GM18519 (cell line): ENCODE measurements at regions not wholly inside any gene's neighbourhood (a gene's known extent, or its start where the extent isn't known, plus 50 kb on each side); places are given as distances from the start of the nearest gene placed in this dataset.

Experiments used
- ATAC-seq: cut with Tn5 transposase; IDR thresholded peaks from one replicate; pipeline ENCODE4 v1.9.1; 2021; ENCODE audit warnings: mild to moderate bottlenecking, moderate library complexity; ENCODE audit not compliant: unreplicated experiment, low FRiP score

DNA sequence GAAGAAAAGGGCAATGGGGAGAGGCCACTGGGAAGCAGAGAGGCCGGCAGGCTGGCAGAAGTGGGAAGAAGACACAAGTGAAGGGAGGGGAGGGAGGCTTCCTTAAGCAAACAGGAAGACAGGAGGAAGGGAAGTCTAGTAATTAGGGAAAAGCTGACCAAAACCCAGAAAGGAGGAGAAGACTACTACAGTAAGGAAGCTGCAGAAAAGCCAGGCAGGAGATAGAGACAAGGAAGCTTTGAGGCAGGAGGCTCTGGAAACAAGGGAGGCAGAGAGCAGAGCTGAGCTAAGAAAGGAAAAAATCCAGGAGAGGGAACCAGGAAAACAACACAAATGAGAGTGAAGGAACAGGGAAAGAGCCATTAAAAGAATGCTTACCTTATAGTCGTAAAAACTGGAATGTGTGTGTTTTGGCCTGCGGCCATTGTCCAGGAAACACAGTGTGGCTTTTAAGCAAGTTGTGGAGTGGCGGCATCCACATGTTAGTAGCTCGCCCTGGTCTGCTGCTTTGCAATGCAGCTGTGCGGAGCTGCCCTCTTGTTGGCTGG lies 317.1 kb upstream of the CLINT1 start:
- ATAC-seq = no peak

DNA sequence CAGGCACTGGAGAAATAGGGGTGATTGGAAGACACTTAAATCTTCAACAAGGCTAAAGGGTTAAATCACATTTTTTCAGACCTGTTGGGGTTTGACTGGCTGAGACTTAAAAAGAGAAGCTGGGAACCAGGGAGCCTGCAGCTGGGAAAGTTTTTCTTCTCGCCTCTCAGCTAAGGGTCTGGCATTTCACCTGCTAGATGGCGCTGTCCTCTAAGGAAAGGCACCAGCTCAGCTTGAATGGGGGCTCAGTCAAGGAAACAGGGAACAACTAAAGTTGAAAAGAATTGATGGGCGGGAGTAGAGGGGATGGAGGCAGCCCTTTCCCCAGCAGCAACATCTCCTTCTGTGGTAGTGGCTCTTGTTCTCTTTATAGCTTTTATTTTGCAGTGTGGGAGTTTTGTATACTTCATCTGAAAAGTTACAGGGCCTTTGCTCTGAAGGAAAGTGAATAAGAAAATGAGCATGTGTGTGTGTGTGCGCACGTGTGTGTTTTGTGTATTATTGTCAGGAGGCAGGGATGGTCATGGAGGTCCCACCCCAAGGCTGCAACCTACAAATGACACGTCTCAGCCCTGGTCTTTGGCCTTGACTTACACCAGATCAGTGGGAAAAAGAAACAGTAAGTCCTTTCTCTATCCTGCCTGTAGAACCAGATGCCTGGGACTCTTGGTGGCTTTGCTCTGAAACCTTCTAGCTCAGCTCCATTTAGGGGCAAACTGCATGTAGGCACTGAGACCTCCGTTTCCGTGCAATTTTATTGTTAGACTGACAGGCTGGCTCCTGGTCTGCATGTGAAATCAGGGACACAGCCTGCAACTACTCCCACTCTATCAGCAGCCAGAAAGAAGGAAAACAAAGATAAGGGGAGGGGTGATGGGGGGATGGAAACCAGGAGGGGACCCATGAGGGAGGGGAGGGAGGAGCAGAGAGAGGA lies 316.2 kb upstream of the CLINT1 start:
- no peak for ATAC-seq

DNA sequence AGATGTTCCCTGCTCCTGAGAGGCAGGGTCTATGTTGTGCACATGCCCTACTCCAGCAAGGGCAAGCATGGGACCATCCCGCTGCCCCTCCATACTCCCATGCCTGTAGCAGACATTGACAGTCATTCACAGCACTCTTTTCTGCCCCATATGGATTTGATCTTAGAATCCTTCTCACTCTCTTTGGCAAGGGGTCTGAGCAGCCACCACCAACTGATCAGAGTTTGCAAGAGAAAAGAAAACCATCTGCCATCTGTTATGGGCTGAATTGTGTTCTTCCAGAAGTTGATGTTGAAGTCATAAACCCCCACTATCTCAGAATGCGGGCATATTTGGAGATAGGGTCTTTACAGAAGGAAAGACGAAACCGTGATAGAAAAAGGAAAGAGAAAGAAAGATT lies 315.1 kb upstream of the CLINT1 start:
- ATAC-seq = no peak

DNA sequence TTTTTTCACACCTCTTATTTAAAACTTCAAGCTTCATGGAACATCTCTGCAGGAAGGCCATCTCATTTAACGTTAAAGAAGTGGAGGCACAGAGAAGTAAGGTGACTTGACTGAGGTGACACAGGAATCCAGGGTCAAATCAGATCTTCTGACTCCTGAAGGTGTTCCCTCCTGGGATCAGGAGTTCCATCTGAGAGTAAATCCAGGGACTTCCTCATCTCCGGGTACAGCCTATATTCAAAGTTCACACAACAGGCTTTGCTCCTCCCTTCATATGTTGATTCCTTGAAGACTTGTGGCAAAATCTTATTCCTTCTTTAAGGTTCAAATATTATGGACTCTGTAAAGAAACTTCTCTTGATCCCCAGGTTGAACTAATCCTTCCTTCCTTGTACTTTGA lies 313.1 kb upstream of the CLINT1 start:
- ATAC-seq = no peak

DNA sequence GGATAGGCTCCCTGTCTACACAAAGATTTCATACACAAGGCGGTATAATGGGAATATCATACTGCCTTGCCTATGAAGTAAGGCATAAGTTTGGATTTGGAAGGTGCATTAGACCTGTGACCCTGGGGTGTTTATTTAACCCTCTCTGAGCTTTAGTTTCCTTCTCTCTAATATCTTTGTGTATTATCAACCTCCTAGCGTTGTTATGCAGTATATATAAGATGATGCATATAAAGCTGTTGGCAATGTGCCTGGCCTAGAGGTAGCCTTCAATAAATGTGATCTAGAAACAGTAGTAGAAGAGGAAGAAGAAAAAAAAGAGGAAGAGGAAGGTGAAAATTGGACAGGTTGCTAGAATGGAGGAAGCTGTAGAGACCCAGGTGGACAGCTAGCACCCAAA lies 311.6 kb upstream of the CLINT1 start:
- no peak for ATAC-seq

DNA sequence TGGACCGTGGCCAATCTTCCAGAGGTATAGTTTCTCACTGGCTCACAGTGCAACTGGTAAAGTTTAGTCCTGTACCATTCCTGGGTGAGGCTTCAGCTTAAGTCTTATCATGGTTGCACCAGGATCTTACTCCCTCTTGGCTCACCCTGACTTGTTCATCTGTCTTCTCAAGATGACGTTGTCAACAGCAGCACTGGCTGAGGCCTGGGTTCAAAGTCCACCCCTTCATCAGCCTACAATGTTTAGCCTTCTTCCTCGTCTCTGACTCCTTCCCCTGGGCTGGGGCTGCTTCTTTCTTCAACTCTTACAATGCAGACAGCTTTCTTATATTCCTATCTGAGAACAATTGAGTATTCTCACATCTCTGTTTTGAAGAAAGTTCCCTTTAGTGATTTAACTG lies 311.1 kb upstream of the CLINT1 start:
- no peak for ATAC-seq

DNA sequence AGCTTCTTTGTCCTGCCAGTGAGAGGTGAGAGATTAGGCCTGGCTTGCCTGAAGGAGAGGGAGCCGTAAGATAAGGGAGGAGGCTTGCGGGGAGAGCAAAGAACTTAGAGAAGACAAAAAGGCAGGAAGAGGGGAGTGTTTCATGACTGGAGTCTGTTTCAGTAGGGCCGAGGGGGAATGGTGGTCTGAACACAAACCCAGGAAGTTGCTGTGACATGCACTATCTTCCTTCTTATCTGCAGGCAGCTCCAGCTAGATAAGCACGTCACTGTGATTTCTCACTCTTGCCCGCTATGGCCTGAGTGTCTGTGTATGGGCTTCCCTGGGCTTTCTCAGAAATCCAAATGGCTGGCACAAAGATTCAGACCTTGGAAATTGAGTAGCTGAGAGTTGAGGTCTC lies 307.5 kb upstream of the CLINT1 start:
- no peak for ATAC-seq

DNA sequence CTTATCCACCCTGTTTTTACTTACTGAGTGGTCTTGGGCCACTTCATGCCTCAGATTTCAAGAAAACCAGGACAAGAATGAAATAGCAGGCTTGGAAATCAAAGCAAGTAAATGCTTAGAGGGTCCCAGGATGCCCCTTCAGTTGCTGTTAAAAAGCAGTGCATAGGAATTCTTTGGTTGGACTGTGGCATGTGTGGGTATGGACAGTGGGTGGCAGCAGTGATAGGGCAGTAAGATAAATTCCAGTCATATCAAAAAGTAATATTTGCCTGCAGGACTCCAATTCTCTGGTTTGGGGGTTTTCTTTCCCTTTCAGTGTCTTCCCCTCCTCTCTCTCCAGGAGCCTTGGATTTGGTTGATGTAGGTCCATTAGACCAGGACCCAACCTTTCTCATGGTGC lies 306.7 kb upstream of the CLINT1 start:
- ATAC-seq = no peak

DNA sequence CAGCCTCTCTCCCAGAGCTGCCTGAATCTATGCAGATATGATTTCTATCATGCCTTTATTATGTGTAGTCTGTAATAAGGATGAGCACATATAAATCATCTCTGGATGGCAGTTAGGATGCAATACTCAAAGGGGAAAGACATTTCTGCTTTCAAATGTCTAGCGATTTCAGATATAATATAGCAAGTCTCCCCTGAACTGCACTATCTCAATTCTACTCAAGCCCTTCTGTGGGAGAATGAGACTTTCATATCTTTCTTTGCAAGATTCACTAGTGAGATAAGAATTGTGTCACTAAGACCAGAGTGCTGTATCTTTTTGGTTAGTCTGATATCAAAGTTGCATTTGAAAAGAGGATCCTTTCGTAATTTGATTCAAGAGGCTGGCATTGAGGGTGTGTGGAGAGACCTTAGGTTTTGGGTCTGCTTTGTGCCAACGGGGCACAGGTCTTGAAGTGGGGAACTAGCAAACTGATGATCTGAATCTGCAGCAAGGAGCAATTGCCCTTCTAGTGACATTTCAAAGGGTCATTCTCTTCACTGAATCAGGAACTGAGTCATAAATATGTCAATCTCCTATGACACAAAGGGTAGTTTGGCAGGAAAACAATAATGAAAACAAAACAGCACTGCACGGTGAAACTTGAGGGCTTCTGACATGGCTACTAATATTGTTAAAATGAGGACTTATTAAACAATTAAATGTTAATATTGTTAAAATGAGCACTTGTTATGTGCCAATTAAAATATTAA lies 305.5 kb upstream of the CLINT1 start:
- no peak for ATAC-seq

DNA sequence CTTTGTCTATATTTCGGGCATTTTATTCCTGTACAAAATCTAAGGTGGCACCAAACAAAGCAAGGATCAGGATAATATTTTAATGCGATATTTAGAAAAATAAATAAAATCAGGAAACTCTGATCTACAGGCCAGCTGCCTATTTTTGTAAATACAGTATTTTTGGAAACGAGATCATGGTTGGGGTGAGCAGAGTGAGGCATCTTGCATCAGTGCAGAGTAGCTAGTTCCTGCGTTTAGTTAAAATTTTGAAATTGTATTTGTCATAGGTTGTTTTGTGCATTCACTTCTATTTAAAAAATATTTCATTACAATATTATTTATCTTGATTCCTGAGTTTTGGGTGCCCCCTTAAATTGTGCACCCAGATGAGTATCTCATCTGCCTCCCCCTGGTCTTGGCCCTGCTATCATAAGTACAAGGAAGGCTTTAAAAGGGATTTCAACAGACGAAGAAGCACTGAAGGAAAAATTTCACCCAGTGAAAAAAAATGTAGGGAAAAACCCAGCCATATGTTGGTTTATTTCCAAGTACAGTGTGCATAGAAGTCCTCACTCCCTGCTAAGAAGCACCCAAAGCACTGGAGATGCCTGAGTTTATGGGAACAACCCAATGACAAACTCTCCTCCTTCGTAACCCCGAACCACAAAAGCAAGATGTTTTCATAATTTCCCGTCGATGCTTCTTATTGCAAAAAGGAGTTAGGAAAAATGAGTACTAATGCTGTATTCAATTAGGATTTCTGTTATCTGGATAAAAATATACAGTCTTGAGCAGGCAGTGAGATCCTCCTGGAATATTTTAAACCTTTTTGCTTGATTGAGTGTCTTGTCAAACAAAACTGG lies 304.7 kb upstream of the CLINT1 start:
- no peak for ATAC-seq

DNA sequence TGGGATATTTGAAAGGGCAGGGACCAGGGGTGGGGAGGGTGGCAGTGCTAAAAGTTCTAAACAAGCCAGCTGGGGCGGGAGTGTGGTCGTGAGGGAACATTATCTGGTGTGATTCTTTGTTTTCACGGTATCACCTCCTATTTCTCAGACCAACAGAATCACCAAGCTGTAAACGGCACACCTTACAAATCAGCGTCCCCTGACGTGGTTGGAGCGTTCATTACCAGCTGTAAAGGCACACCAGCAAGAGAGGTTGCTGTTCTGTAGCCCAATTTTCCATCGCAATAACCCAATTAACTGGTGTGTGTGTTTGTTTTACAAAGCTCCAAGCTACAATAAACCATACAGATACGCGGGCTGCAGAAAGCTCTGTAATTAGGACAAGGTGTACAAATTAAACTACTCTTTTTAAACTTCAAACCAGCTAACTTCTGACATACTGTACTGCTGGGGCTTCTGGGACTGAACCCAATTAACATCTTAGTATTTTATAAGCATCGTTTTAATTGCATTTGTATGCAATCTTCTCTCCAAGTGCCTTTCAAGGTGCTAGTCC lies 303.6 kb upstream of the CLINT1 start:
- ATAC-seq = no peak

DNA sequence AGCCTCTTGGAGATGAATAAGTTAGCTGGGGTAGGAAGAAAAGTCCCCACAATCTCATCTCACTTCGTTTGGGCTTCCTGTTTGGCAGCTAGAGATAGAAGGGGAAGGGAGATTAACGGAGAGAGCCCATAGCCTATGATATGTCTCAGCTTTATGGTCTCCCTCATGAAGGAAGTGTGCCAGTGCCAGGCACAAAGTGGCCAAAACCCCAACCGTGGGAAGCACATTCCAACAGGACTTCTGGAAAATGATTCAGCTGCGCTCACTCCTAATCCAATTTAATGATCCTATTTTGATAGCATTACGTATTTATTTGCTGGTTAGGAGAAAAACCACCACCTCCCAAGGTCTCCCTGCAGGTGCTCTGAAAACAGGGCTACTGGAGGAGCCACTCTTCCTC lies 303.1 kb upstream of the CLINT1 start:
- no peak for ATAC-seq

DNA sequence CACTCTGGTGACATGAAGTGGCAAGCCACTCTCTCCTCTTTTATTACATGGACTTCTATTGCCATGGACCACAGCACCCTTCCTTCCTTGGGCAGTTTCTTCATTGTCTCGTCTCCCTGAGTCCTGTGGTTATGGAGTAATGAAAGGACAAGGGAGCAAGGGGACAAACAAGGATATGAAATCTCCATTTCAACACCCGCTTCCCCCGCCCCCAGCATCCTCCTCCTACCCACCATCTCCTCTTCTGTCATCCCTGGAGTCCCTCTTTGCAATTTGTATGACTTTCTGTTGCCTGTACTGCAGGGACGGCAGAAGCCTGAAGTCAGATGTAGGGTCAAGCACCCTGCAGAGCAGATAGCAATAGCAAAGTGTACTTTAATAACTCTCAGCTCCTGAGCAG lies 300.7 kb upstream of the CLINT1 start:
- no peak for ATAC-seq

DNA sequence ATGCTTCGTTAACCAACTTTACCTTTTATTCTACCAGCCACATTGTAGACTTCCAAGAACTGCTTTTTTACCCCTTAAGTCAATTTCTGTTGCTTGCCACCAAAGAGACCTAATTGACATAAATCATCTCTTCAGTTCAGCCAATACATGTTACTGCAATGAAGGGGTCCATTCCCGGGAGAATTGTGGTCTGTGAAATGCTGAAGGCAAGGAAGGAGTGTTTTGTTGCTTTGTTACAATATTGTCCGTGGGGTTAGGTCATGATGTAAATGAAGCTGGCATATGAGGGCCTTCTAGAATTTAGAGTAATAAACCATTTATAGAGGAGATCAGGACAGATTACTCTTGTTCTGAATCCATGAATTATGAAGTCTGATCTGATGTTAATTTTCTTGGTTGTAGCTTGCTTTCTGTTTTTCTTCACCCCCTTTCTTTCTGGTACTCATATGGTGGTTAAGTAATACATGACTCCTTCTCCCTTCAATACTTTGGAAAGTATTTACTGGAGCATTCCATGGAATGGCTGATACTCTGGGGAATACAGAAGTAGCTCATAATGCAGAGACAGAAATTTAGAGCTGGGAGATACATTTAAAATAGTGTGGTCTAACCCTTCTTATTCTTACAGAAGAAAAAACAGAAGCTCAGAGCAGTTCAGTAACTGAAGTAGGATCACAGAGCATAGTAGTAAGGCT lies 297.0 kb upstream of the CLINT1 start:
- no peak for ATAC-seq

DNA sequence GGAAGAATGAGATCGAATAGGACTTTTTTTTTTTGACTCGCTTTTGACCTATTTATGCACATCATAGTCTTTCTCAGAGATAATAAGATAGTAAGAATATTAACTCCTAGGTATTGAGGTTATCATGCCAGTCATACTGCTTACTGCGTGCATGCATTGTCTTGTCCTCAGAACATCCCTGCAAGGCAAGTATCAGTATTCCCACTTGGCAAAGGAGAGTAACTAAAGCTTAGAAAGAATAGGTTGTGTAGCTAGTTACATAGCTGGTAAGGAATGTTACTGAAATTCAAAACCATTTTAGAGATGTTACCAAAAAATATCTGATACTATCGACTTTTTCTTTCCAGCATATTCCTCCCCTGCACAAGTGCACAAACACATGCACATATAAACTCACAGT lies 296.1 kb upstream of the CLINT1 start:
- ATAC-seq = no peak

DNA sequence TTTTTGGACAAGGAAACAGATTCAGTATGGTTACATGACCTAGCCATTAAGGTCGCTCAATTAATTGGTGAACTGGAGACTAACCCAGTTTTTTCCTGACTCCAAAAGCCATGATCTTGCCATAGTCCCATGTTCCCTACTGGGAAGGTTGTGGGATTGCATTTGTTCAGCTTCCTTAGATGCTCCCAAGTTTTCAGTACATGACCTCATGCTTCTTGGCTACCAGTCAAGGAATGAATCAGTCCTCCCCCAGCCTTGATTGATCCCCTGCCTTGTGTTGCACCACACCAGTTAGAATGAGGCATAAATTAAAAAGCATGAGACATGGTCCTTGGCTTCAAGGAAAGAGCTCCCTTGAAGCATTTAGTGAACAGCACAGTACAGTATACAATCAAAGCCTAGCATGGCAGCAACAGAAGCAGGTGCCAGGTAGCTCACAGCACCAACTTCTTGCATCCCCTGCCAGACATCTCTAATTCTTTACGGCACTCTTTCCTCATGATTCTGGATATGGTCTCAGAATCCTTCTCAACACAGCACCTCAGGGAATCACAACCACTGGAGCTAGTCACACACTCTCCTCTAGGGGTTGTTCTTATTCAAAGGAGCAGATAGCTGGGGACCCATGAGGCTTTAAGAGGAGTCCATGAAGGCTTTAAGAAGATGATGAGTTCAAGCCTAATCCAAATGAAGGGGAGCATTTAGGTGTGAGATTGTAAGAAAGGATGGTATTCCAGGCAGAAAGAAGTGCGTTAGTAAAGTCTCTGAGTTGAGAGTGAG lies 295.5 kb upstream of the CLINT1 start:
- ATAC-seq = no peak

DNA sequence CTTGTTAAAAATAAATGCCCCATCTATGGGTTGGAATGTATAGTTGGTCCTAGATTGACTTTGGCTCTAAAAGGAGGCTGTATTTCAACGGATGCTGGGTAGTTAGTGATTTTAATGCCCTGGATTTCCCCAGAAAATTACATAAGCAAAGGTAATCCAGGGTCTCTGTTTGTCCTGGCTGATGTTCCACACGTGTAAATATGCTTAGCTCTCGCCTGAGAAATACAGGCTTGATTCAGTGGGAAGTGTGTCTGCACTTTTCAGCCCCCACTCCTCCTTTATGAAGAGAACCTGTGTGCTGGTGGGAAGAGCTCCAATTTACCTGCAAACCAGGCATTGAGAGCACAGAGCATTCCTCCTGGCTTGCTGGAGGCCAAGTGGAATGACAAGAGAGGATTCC lies 294.6 kb upstream of the CLINT1 start:
- ATAC-seq = no peak

DNA sequence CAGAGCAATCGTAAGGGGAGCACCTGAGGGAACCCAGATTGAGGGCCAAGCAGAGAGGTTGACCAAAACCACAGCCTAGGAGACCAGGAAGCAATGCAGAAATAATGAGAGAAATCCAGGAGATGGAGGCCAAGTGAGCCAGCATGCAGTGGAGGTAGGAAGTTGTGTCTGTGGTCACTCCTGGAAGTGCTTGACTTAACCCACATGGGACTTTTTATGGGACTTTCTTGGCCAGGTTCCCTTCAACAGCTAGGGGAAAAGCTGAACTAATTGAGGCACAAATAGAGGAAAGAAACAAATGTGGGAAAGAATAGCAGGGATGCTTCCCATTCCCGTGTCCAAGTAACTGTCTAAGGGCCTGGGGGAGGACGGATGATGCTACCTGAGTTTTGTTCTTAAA lies 293.2 kb upstream of the CLINT1 start:
- ATAC-seq = no peak

DNA sequence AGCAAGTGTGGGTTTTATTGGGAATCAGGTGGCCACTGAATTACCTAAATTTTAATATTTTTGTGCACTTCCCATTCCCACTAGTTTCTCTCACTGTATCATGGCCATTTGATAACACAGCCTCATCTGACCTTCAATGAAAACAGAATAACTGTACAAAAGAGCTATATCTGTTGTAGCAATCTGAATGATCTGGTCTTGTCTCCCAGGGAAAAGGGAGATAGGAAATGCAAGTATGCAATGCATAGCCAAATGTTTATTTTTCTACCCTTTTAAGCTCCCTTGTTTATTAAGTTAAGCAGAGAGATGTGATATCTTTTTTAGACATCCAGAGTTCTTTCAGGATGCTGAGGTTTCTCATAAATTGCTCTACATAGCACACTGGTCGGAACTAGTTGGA lies 288.3 kb upstream of the CLINT1 start:
- no peak for ATAC-seq
